K562 (cell line): ENCODE measurements at regions not wholly inside any gene's neighbourhood (a gene's known extent, or its start where the extent isn't known, plus 50 kb on each side); places are given as distances from the start of the nearest gene placed in this dataset.

Experiments
- ATAC-seq: fragments of 200-7000 bp; cut with Tn5 transposase; 3 replicates; pipeline ENCODE4 v1.9.1; 2020; ENCODE audit warnings: moderate library complexity
- BruUV-seq: library from RNA; stranded (reverse); fragments of 400-500 nt; replicated peaks from 2 replicates; lab custom pipeline; 2021; lab: Mats Ljungman, UMichigan
- CTCF ChIA-PET: fragments of 300-600 bp; formaldehyde crosslinking; extraction: SDS; loops from one replicate; lab custom pipeline; 2021; ENCODE audit warnings: low intra/inter-chr PET ratio; lab: Yijun Ruan, JAX
- POLR2A ChIA-PET: fragments of 300-600, 350-650 bp; sonication (Branson Sonifier 250); formaldehyde crosslinking; extraction: SDS; loops from one replicate; lab custom pipeline; 2021; ENCODE audit warnings: antibody characterized with exemption, inconsistent platforms; lab: Yijun Ruan, JAX
- DNase-seq, 4 experiments: peaks; one replicate each; pipeline versions ENCODE4 v3.0.0 to v3.0.0-alpha.2; 2011 to 2018; ENCODE audit warnings: low spot score in 3 of 4, mixed read lengths in 3 of 4; ENCODE audit errors: extremely low read depth in 1 of 4
- FAIRE-seq: peaks from 2 replicates; lab custom pipeline; 2011; peaks lifted over from hg19 to GRCh38; lab: Jason Lieb, UNC
- H2AFZ ChIP-seq: 2 replicates; pipeline ENCODE4 v1.6.0; 2011; ENCODE audit warnings: low read depth, low read length, control low read depth, inconsistent platforms
- H3K27ac ChIP-seq: fragments of 200-600 bp; 3 replicates; pipeline ENCODE4 v1.8.0; 2011; ENCODE audit warnings: low read depth, mild to moderate bottlenecking, control low read depth, inconsistent platforms, low read length, moderate library complexity, mixed read lengths; ENCODE audit errors: extremely low read depth
- H3K27me3 ChIP-seq, 2 experiments: fragments of 300-600 bp in 1 of 2; 2 replicates in 1 of 2; 3 replicates in 1 of 2; pipeline versions ENCODE4 v1.6.0 to v1.8.0; 2011; ENCODE audit warnings: inconsistent platforms in 2 of 2, low read length in 2 of 2, mild to moderate bottlenecking in 1 of 2, mixed read lengths in 1 of 2, moderate library complexity in 1 of 2; ENCODE audit not compliant: control insufficient read depth in 2 of 2, insufficient read depth in 2 of 2
- H3K36me3 ChIP-seq: fragments of 300-600 bp; 3 replicates; pipeline ENCODE4 v1.8.0; 2011; ENCODE audit warnings: mild to moderate bottlenecking, low read length, inconsistent platforms; ENCODE audit not compliant: control insufficient read depth, insufficient read depth
- H3K4me1 ChIP-seq, 2 experiments: fragments of 200-600 bp in 1 of 2; replicated peaks in 1 of 2; 2 replicates in 1 of 2; 3 replicates in 1 of 2; pipeline versions ENCODE4 v1.5.1 to v1.8.0; 2011; ENCODE audit warnings: inconsistent platforms in 2 of 2, low read length in 2 of 2, mild to moderate bottlenecking in 1 of 2, mixed read lengths in 1 of 2, moderate library complexity in 1 of 2; ENCODE audit not compliant: control insufficient read depth in 2 of 2, insufficient read depth in 2 of 2
- H3K4me2 ChIP-seq: 2 replicates; pipeline ENCODE4 v1.6.1; 2011; ENCODE audit warnings: low read length, control low read depth, inconsistent platforms, mixed read lengths; ENCODE audit not compliant: insufficient read depth
- H3K4me3 ChIP-seq: fragments of 200-600 bp; sonication (generic), shearing (Covaris generic); 2 replicates; pipeline ENCODE4 v1.5.1; 2016; ENCODE audit warnings: control low read depth, inconsistent platforms
- H3K79me2 ChIP-seq: fragments of 200-600 bp; 3 replicates; pipeline ENCODE4 v1.8.0; 2011; ENCODE audit warnings: low read length, inconsistent platforms; ENCODE audit not compliant: control insufficient read depth, insufficient read depth
- H3K9ac ChIP-seq, 2 experiments: 2 replicates each; pipeline versions ENCODE4 v1.6.0 to v1.6.1; 2011; ENCODE audit warnings: low read depth in 2 of 2, low read length in 2 of 2, control low read depth in 1 of 2, inconsistent platforms in 1 of 2, mild to moderate bottlenecking in 1 of 2, mixed read lengths in 1 of 2; ENCODE audit not compliant: insufficient read depth in 1 of 2
- H3K9me1 ChIP-seq: one replicate; pipeline ENCODE4 v1.6.0; 2011; ENCODE audit warnings: inconsistent platforms, mild to moderate bottlenecking, low read length, moderate library complexity; ENCODE audit not compliant: control insufficient read depth, insufficient read depth
- H3K9me3 ChIP-seq: replicated peaks from 2 replicates; pipeline ENCODE4 v1.5.1; 2011; ENCODE audit warnings: low read depth, low read length, inconsistent platforms; ENCODE audit not compliant: control insufficient read depth, insufficient read depth
- H4K20me1 ChIP-seq: replicated peaks from 2 replicates; pipeline ENCODE4 v1.6.1; 2011; ENCODE audit warnings: low read length, inconsistent platforms, mixed read lengths; ENCODE audit not compliant: control insufficient read depth, insufficient read depth
- ATF2 ChIP-seq: sonication (generic); formaldehyde crosslinking; IDR thresholded peaks from 2 replicates; pipeline ENCODE4 v1.8.1; 2022; ENCODE audit warnings: missing genetic modification reagents
- CTCFL ChIP-seq: IDR thresholded peaks from 2 replicates; pipeline ENCODE4 v1.6.1; 2011; ENCODE audit warnings: borderline replicate concordance, low read depth, mild to moderate bottlenecking, moderate library complexity, low read length; ENCODE audit not compliant: insufficient read depth, poor library complexity, severe bottlenecking
- JUNB ChIP-seq: fragments of 450-650 bp; formaldehyde crosslinking; conservative IDR thresholded peaks from 2 replicates; pipeline ENCODE4 v1.4.0; 2020; ENCODE audit warnings: mild to moderate bottlenecking
- SMARCB1 ChIP-seq: IDR thresholded peaks from 2 replicates; pipeline ENCODE4 v1.6.1; 2011; ENCODE audit warnings: improper control_type of control experiment, low read depth; ENCODE audit not compliant: insufficient read length
- SNRNP70 ChIP-seq: fragments of 200-400 bp; formaldehyde crosslinking; optimal IDR thresholded peaks from 2 replicates; pipeline ENCODE3; 2017; ENCODE audit warnings: low read depth, low read length
- SRSF3 ChIP-seq: fragments of 200-400 bp; formaldehyde crosslinking; IDR thresholded peaks from 2 replicates; pipeline ENCODE4 v1.6.1; 2016; ENCODE audit warnings: mild to moderate bottlenecking, low read length, moderate library complexity; ENCODE audit not compliant: insufficient read depth
- TAF15 ChIP-seq: fragments of 200-400 bp; formaldehyde crosslinking; IDR thresholded peaks from 2 replicates; pipeline ENCODE4 v1.6.1; 2017; ENCODE audit warnings: mild to moderate bottlenecking, low read depth, low read length, moderate library complexity
- USF2 ChIP-seq: sonication (generic); formaldehyde crosslinking; IDR thresholded peaks from 2 replicates; pipeline ENCODE4 v1.5.0; 2020; ENCODE audit warnings: missing genetic modification reagents
- WGBS: fragments of 100-300 bp; shearing (Covaris generic); methylation state at CpG from one replicate; pipeline ENCODE4 v1.1.6; 2016; ENCODE audit warnings: low coverage, mixed read lengths; ENCODE audit not compliant: insufficient coverage; ENCODE audit errors: missing lambda C conversion rate; 5-methylcytosine and 5-hydroxymethylcytosine counted together
- in situ Hi-C: fragments of 300-500 bp; cut with MboI; formaldehyde crosslinking; loops from 4 replicates; pipeline ENCODE4 v1.15.0; 2018; ENCODE audit warnings: inconsistent platforms, mixed read lengths
- intact Hi-C: fragments of 100-400 bp; cut with micrococcal nuclease; formaldehyde crosslinking; loops from 2 replicates; pipeline ENCODE4 v1.14.2; 2022

- ATAC-seq: no peak
Observed at GRCh38 chr14:58824796-58825195, 187.0 kb downstream of the DACT1 start.

GRCh38 chr14:58825606-58826005 lies 187.8 kb downstream of the DACT1 start:
- H3K27ac ChIP-seq: no peak overlapping the region
- H3K4me2 ChIP-seq: no peak overlapping the region
- no peak overlapping the region for H3K9ac ChIP-seq
- BruUV-seq: no TSS peak
- WGBS: 0% methylated on average over 2 of the region's 2 CpGs
- H3K27me3 ChIP-seq: no peaks in the 10 kb centered on the region
- no peaks in the 10 kb centered on the region for H3K36me3 ChIP-seq
- intact Hi-C loops: no loop called here
- TF ChIP-seq TAF15 (no peak), USF2 (CRISPR knock-in tag) (no peak), CTCFL (no peak), SMARCB1 (no peak), SRSF3 (no peak), JUNB (CRISPR knock-in tag) (no peak), ATF2 (no peak)
- DNase-seq (no peak), FAIRE-seq (no peak), ATAC-seq (no peak)
- CTCF ChIA-PET: no interaction called here
- no peaks in the 10 kb centered on the region for H3K79me2 ChIP-seq
- H4K20me1 ChIP-seq: no peaks in the 10 kb centered on the region
- H3K4me1 ChIP-seq: no peaks in the 10 kb centered on the region
- no peak overlapping the region for H2AFZ ChIP-seq
- POLR2A ChIA-PET: no interaction called here
- in situ Hi-C loops: no loop called here
- H3K4me3 ChIP-seq: no peak overlapping the region
- no peaks in the 10 kb centered on the region for H3K9me1 ChIP-seq
- peaks cover 1% of the 10 kb centered on the region; the same call in 1 of the 2 replicates for H3K9me3 ChIP-seq

More at GRCh38 chr14:58824796-58825195, 187.0 kb downstream of the DACT1 start:
- Histone ChIP-seq H3K4me3 (no peak overlapping the region), H3K27me3 (no peaks in the 10 kb centered on the region), H3K4me1 (no peaks in the 10 kb centered on the region), H2AFZ (no peak overlapping the region), H3K9ac (no peak overlapping the region), H4K20me1 (no peaks in the 10 kb centered on the region), H3K4me2 (no peak overlapping the region), H3K27ac (no peak overlapping the region), H3K36me3 (no peaks in the 10 kb centered on the region), H3K9me1 (no peaks in the 10 kb centered on the region), H3K79me2 (no peaks in the 10 kb centered on the region), H3K9me3 (peaks cover 1% of the 10 kb centered on the region; the same call in 1 of the 2 replicates)
- ChIA-PET POLR2A (no interaction called here), CTCF (no interaction called here)
- DNase-seq (no peak), FAIRE-seq (no peak)
- 4% methylated on average over 3 of the region's 3 CpGs for WGBS
- TF ChIP-seq SNRNP70: no peak
- in situ Hi-C loops (no loop called here), intact Hi-C loops (no loop called here)
- no TSS peak for BruUV-seq
